ENCODE measurements at regions not wholly inside any gene's neighbourhood (a gene's known extent, or its start where the extent isn't known, plus 50 kb on each side); places are given as distances from the start of the nearest gene placed in this dataset.

GRCh38 chr12:88934163-88934747, 354.0 kb upstream of the KITLG start:
- TF ChIP-seq MAX (IDR thresholded peaks at IDR 0.05) (no peak), TCF12 (IDR thresholded peaks at IDR 0.05; ENCODE audit: low read depth) (no peak), EP300 (IDR thresholded peaks at IDR 0.05; ENCODE audit: borderline replicate concordance) (no peak), FOXM1 (IDR thresholded peaks at IDR 0.05; ENCODE audit: borderline replicate concordance, low read depth) (no peak), EGR1 (IDR thresholded peaks at IDR 0.05) (no peak), CREB1 (IDR thresholded peaks at IDR 0.05; ENCODE audit: low read depth) (no peak), TEAD4 (IDR thresholded peaks at IDR 0.05) (no peak), TAF1 (IDR thresholded peaks at IDR 0.05; ENCODE audit: low read depth) (no peak), USF1 (IDR thresholded peaks at IDR 0.05) (no peak)
